HCT116 (cell line): ENCODE measurements at regions not wholly inside any gene's neighbourhood (a gene's known extent, or its start where the extent isn't known, plus 50 kb on each side); places are given as distances from the start of the nearest gene placed in this dataset.

Experiments used
- EZH2 ChIP-seq: fragments of 200-600 bp; sonication (generic); IDR thresholded peaks from 2 replicates; pipeline ENCODE4 v1.6.1; 2017; ENCODE audit warnings: antibody characterized with exemption, mixed run types
- TF ChIP-seq, protein P1 (sequence below), 3 experiments: fragments of 200-600 bp in 1 of 3; sonication (generic) in 1 of 3; IDR thresholded peaks in 2 of 3; conservative IDR thresholded peaks in 1 of 3; 2 replicates each; pipeline ENCODE4 v1.5.1; 2012 to 2017; ENCODE audit warnings: low read depth in 2 of 3, low read length in 2 of 3, antibody characterized with exemption in 1 of 3, borderline replicate concordance in 1 of 3, control low read depth in 1 of 3, mild to moderate bottlenecking in 1 of 3, mixed read lengths in 1 of 3, mixed run types in 1 of 3, moderate library complexity in 1 of 3; ENCODE audit not compliant: insufficient read depth in 1 of 3
- TF ChIP-seq, protein P2 (sequence below): IDR thresholded peaks from 2 replicates; pipeline ENCODE4 v1.6.1; 2012

DNA sequence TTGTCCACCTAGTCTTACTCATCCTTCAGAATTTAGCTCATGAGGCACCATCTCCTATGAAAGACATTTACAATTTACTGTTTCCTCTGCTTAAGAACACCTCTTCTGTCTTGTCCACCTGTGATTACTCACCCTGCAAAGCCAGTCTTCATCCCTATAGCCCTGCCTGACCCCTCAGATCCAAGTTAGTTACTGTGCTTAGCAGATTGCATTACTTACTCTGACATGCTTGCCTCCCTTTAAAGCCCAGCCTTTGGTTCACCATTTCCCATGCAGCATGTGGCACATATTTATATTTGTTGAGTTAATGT lies 60.9 kb upstream of the VCAM1 start:
- TF ChIP-seq, protein P1, sequence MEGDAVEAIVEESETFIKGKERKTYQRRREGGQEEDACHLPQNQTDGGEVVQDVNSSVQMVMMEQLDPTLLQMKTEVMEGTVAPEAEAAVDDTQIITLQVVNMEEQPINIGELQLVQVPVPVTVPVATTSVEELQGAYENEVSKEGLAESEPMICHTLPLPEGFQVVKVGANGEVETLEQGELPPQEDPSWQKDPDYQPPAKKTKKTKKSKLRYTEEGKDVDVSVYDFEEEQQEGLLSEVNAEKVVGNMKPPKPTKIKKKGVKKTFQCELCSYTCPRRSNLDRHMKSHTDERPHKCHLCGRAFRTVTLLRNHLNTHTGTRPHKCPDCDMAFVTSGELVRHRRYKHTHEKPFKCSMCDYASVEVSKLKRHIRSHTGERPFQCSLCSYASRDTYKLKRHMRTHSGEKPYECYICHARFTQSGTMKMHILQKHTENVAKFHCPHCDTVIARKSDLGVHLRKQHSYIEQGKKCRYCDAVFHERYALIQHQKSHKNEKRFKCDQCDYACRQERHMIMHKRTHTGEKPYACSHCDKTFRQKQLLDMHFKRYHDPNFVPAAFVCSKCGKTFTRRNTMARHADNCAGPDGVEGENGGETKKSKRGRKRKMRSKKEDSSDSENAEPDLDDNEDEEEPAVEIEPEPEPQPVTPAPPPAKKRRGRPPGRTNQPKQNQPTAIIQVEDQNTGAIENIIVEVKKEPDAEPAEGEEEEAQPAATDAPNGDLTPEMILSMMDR (IDR thresholded peaks at IDR 0.05 in 2 of 3, conservative IDR thresholded peaks at IDR 0.05 in 1 of 3; ENCODE audit: borderline replicate concordance in 1 of 3, insufficient read depth in 1 of 3, low read depth in 2 of 3, low read length in 2 of 3) = no peak
- TF ChIP-seq, protein P2, sequence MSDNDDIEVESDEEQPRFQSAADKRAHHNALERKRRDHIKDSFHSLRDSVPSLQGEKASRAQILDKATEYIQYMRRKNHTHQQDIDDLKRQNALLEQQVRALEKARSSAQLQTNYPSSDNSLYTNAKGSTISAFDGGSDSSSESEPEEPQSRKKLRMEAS = no peak
- TF ChIP-seq EZH2 = no peak
